SH-SY5Y (cell line): ENCODE measurements at regions not wholly inside any gene's neighbourhood (a gene's known extent, or its start where the extent isn't known, plus 50 kb on each side); places are given as distances from the start of the nearest gene placed in this dataset.

Experiments
- GATA2 ChIP-seq: IDR thresholded peaks from 2 replicates; pipeline ENCODE4 v1.6.1; 2011; ENCODE audit warnings: mild to moderate bottlenecking, low read depth, low read length
- GATA3 ChIP-seq: IDR thresholded peaks from 2 replicates; pipeline ENCODE4 v1.6.1; 2011; ENCODE audit warnings: low read depth, mild to moderate bottlenecking, low read length, moderate library complexity

DNA sequence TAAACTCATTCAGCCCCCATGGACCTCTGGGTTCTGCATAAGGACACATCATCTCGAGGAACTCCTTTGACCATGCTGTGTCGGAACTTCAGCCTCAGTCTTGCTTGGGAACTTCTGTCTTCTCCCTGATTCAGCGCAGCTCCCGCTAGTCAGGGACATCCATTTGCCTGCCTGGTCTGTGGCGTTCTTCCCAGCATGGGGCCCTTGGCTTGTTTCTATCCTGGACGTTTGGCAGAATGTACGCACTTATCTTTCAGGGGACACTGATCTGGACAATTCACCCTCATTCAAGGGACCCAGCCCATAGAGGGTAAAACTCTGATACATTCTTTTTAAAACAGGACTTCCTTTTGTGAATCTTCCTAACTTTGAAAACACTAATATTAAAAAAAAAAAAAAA, 75.8 kb upstream of the WIPF1 start:
- no peak for TF ChIP-seq GATA2
- TF ChIP-seq GATA3: no peak
